Fibroblast of mammary gland (primary cell): ENCODE measurements at regions not wholly inside any gene's neighbourhood (a gene's known extent, or its start where the extent isn't known, plus 50 kb on each side); places are given as distances from the start of the nearest gene placed in this dataset.
"Not testable (repeated sequence)": the region's sequence is repeated elsewhere in the genome, so short reads cannot be mapped to it uniquely, and the experiment has no call there.

ENCODE experiments used
- DNase-seq: peaks from one replicate; pipeline ENCODE4 v3.0.0-alpha.2; 2010; ENCODE audit warnings: low read depth
- H3K4me3 ChIP-seq: 2 replicates; pipeline ENCODE4 v1.5.1; 2011; ENCODE audit warnings: low read depth, mild to moderate bottlenecking, low read length, moderate library complexity; ENCODE audit not compliant: control insufficient read depth
- TF ChIP-seq, protein P1 (sequence below): conservative IDR thresholded peaks from 2 replicates; pipeline ENCODE4 v1.5.1; 2011; ENCODE audit warnings: low read depth, low read length, inconsistent platforms; ENCODE audit not compliant: control insufficient read depth, insufficient read depth

- no peak for DNase-seq
- TF ChIP-seq, protein P1, sequence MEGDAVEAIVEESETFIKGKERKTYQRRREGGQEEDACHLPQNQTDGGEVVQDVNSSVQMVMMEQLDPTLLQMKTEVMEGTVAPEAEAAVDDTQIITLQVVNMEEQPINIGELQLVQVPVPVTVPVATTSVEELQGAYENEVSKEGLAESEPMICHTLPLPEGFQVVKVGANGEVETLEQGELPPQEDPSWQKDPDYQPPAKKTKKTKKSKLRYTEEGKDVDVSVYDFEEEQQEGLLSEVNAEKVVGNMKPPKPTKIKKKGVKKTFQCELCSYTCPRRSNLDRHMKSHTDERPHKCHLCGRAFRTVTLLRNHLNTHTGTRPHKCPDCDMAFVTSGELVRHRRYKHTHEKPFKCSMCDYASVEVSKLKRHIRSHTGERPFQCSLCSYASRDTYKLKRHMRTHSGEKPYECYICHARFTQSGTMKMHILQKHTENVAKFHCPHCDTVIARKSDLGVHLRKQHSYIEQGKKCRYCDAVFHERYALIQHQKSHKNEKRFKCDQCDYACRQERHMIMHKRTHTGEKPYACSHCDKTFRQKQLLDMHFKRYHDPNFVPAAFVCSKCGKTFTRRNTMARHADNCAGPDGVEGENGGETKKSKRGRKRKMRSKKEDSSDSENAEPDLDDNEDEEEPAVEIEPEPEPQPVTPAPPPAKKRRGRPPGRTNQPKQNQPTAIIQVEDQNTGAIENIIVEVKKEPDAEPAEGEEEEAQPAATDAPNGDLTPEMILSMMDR = no peak
- H3K4me3 ChIP-seq = no peak overlapping the region
Observed at GRCh38 chrX:39430551-39430950, 629.3 kb downstream of the MID1IP1 start.

DNA sequence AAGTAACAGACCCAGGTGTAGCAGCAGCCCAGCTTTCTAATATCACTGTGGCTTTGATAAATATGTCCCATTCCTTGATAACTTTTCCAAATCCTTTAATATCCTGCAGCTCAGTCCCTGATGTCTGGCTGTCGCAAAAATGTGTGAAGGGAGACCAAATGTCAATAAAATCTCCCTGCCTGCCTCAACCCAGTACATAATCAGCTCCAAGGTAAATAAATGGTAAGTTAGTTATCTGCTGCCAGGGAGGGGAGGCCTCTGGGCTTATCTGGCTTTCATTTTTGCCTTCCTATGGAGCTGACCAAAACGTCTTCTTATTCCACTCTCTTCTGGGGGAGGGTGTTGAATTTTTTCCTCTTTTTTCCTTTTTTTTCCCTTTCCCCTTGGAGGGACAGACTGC, 630.6 kb downstream of the MID1IP1 start:
- no peak for DNase-seq
- H3K4me3 ChIP-seq = no peak overlapping the region
- TF ChIP-seq, protein P1 = no peak

- H3K4me3 ChIP-seq = not testable (repeated sequence)
- peak; percentile 12 for DNase-seq
Observed at GRCh38 chrX:39434671-39435070, 633.4 kb downstream of the MID1IP1 start.

GRCh38 chrX:39436538-39436937, 635.3 kb downstream of the MID1IP1 start:
- H3K4me3 ChIP-seq, DNase-seq: not testable (repeated sequence)

DNA sequence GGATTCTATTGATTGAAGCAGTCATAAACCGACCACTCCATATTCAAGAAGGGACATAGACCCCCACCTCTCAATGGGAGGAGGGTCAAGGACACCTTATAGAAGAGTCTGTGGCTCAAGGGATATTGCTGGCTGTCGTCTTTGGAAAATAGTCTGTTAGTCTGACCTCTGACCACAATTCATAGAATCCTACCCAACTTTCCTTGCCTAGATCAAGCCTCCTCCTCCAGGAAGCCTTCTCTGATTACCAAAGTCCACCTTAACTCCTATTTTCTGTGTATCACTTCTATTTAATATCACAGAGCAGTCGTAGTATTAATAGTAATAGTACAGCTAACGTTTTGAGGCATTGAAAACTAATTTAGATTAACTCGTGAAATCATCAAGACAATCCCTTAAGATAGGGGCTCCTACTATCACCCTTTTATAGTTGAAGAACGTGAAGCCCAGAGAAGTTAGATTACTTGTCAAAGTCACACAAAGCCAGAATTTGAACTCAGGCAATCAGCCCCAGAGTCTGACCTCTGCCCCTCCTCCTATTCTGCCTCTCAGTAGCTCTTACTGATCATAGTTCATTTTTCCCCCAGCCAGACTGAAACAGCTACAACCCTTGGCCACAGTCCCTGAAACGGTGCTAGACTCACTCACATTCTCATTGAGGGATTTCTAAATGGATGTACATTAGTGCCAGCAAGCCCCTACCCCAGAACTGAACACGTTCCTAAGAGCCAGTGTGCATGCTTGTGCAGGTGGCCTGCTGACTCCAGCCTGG, 636.6 kb downstream of the MID1IP1 start:
- no peak for DNase-seq

GRCh38 chrX:39438603-39439602, 637.6 kb downstream of the MID1IP1 start:
- DNase-seq = no peak
- TF ChIP-seq, protein P1 = no peak
- no peak overlapping the region for H3K4me3 ChIP-seq

More for the DNA sequence above, 636.6 kb downstream of the MID1IP1 start:
- TF ChIP-seq, protein P1 = no peak
- no peak overlapping the region for H3K4me3 ChIP-seq

DNA sequence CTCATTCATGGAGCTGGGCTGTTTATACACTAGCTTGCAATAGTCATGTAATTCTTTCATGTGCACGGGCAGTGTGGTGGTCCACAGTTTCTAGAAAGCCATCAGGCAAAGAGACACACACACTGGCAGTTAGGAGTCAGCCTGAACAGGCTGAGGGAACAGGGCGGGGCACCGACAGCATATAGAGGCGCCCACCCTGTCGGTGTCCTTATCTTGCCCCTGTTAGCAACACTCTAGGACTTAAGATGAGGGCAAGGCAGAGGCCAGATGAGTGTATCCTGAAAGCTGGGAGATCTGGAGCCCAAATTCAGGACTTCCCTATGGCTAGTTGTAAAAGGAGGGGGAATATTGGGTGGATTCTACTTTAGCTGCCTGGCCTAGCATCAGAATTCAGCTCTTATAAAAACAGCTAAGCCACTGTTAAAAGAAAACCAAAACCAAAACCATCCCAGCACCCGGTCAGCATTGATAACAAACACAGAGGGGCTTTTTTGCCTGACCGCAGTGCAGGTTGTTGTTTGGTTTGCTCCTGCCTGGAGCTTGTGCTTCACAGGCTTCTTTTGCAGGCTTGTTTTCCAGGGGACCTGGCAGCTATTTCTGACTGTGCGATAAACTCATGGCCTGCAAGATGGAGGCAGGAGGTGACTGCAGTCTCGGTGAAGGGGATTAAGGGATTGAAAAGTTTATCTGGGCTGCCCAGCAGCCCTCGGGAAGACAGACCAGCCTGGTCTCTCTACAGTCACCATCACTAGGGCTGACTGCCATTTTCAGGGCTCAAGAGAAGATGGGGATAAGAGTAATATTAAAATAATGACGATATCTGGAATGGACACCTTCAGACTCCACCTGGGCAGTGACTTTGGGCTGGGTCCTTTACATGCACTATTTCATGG, 638.9 kb downstream of the MID1IP1 start:
- no peak overlapping the region for H3K4me3 ChIP-seq
- TF ChIP-seq, protein P1 = no peak
- no peak for DNase-seq
